HG02981 (cell line): ENCODE measurements at regions not wholly inside any gene's neighbourhood (a gene's known extent, or its start where the extent isn't known, plus 50 kb on each side); places are given as distances from the start of the nearest gene placed in this dataset.

Source experiments
- ATAC-seq: cut with Tn5 transposase; IDR thresholded peaks from one replicate; pipeline ENCODE4 v1.9.1; 2021; ENCODE audit warnings: mild to moderate bottlenecking, moderate library complexity; ENCODE audit not compliant: unreplicated experiment

DNA sequence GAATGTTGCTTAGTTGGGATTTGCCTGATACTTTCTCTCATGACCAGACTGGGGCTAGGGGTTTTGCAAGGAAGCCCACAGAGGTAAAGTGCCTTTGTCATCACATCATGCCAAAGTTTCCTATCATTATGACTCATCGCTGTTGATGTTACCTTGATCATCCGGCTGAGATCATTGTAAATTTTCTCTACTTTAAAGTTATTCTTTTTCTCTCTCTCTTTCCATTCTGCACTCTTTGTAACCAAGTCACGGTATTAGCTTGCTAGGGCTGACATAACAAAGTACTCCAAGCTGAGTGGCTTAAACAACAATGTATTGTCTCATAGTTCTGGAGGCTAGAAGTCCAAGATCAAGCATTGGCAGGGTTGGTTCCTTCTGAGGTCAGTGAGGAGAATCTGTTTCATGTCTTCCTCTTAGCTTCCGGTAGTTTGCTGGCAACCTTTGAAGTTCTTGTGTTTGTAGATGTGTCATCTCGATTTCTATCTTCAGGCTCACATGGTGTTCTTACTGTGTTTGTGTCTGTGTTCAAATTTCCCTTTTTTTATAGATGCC lies 113.0 kb downstream of the DTHD1 start:
- ATAC-seq = no peak

DNA sequence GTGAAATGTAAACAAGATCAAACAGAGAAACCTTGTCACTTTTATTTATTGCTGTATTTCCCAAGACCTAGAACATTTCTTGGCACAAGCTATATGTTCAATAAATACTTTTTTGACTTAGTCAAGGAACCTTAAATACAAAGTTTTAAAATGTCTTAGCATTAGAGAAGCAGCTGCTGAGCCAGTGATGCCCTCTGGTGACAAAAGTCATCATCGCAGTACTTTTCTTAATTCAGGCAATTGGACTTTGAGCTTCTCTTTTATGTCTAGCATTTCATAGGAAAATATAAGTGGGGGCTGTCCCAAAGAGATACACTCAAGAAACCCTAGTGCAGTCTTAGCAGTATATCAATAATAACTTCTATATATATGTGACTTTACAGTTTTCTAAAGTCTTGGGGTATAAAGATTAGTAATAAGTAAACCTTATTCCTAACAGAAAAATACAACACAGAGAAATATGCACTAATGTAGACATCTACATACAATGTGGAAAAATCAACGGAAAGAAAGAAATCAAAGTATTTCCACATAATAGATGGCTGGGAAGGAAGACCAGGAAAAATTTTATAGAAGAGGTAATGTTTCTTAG lies 118.4 kb downstream of the DTHD1 start:
- ATAC-seq = no peak

GRCh38 chr4:36402008-36402758 lies 120.8 kb downstream of the DTHD1 start:
- ATAC-seq = no peak

GRCh38 chr4:36411338-36411737 lies 129.9 kb downstream of the DTHD1 start:
- ATAC-seq = no peak

DNA sequence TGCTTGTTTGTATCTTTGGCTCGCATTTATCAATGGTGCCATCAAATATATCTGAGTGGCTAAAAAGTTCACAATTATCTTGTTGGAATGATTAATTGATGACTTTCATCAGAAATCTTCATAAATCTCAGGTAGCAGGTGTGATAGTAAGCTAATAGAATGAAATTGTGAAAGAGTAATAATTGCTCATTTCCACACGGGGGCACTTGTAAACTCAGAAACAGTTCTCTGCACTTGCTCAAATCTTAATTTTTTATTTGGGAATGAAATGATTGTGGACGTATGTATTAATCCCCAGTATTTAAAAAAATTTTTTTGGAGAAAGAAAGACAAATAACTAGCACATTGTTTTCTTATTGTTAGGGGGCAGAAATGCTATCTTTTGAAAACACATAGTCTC lies 132.8 kb downstream of the DTHD1 start:
- ATAC-seq = no peak

DNA sequence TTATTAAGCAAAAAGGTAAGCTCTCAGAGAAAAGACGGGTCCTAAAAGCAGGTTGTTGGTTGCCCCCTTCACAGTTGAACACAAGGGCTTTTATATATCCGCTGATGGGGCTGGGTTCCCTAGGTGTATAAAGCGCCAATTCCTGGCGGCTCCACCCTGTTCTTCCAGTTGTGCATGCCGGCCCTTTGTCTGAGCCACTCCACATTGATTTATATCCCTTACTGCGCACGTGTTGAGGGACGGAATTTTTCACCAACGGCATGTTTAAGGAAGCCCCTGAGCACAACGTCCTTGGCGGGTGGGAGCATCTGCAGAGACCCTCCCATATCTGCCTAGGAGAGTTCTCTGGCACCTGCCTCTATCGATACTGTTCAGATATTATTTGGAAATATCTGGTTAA lies 135.7 kb downstream of the DTHD1 start:
- ATAC-seq = no peak

DNA sequence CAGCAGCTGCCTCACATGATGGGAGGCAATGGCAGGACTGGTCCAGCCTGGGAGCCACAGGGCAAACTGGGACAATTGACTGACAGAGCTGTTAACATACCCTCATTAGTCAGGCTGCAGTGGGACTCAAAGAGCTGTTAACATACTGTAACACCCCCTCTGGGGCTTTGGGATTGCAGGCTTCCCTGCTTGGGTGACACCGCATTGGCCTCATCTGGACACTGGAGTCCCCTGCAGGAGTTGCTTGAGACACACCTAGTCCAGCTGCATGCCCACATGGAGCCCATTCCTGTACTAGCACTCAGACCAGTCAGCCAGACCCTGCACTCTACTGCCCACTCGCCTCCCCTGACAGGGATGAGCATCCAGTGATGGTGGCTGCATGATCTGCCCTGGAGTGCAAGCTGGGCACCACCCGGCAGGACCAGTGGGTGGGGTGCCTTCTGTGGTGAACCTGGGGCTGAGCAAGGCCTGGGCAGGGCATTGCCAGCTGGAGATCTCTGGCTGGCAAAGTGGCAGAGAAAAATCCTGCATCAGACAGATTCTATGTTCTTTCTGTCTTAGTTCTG lies 138.8 kb downstream of the DTHD1 start:
- ATAC-seq = no peak

GRCh38 chr4:36422607-36423006 lies 141.2 kb downstream of the DTHD1 start:
- ATAC-seq = no peak

DNA sequence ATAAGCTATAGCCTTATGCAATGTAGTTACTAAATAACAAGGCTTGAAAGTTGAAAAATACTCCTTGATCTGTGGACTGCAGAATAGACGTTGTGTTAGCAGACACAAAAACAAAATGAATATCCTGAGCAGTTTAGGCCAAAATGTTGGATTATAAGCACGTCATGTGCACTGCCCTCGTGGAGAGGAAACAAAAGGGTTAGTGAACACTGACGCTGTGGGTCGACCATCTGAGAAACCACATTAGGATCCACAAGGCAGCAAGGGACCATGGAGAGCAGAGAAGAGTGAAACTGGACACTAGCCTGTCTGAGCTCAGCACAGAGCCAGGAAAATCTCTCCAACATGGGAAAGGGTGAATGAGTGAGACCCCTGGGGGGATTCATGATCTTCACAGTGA lies 145.3 kb downstream of the DTHD1 start:
- no peak for ATAC-seq

DNA sequence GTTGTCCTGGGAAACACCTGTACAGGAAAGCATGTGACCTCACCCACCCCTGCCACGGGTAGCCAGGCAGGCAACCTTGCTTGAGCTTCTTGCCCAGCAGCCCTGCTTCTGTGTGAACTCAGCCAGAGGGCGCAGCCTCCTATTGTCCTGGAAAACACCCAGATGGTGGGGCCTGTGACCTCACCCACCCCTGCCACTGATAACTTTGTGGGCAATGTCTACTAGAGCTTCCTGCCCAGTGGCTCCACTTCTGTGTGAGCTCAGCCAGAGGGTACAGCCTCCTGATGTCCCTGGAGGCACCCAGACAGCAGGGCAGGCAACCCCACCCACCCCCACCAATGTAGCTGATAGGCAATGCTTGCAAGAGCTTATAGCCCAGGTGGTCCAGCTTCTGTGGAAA lies 146.3 kb downstream of the DTHD1 start:
- ATAC-seq = no peak

DNA sequence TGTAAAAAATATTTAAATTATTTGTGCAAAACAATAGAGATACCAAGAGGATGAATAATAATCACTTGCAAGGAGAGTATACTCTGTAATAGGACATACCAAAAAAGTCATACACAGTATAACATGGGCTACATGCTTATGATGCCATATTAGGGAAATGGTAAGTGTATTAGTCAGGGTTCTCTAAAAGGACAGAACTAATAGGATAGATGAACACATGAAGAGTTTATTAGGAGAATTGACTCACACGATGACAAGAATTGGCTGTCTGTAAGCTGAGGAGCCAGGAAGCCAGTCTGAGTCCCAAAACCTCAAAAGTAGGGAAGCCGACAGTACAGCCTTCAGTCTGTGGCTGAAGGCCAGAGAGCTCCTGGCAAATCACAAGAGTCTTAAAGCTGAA lies 151.2 kb downstream of the DTHD1 start:
- no peak for ATAC-seq

DNA sequence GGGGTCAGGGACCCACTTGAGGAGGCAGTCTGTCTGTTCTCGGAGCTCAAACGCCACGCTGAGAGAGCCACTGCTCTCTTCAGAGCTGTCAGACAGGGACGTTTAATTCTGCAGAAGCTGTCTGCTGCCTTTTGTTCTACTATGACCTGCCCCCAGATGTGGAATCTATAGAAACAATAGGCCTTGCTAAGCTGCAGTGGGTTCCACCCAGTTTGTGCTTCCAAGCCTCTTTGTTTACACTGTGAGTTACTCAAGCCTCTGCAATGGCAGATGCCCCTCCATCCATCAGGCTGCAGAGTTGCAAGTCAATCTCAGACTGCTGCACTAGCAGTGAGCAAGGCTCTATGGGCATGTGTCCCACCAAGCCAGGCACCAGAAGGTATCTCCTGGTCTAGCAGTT lies 158.1 kb downstream of the DTHD1 start:
- ATAC-seq = no peak

- ATAC-seq = no peak
Measured at GRCh38 chr4:36445480-36445879, 164.1 kb downstream of the DTHD1 start.

DNA sequence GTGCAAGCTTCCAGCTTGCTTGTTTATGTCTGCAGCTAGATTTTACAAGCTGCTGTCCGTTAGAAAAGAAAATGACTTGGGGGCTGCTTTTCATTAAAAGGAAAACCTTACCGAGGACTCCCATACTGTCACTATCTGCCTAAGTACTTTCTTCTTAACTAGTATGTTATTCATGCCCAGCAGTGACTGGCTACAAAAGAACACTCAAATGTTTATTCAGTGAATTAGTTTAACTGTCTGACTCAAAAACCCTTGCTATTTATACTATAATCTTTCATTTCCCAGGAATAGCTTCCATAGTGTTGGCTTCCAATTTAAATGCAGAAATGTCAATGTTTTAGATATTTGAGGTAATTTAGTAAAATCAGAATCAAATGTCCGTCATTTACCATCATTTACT lies 164.9 kb downstream of the DTHD1 start:
- no peak for ATAC-seq

DNA sequence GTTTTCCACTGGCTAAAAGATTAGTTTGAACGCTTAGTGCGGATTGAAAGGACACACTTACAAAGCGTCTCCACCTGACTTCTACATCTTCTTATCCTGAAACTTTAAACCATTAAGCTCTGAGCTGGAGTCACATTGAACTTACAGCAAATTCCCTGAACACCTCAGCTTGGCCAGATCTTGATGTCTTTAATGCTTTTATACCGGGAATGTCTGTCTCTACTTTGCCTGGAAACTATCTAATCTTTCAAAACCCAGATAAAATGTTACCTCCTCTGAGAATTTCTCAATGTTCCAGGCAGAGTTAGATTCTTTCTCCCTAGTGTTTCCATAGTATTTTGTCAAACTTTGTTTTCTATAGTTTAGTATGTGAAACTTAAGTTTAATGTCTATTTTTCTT lies 179.9 kb downstream of the DTHD1 start:
- ATAC-seq = no peak

- no peak for ATAC-seq
Measured at GRCh38 chr4:36467670-36468069, 186.3 kb downstream of the DTHD1 start.

- ATAC-seq = no peak
Measured at GRCh38 chr4:36471903-36472302, 190.5 kb downstream of the DTHD1 start.

DNA sequence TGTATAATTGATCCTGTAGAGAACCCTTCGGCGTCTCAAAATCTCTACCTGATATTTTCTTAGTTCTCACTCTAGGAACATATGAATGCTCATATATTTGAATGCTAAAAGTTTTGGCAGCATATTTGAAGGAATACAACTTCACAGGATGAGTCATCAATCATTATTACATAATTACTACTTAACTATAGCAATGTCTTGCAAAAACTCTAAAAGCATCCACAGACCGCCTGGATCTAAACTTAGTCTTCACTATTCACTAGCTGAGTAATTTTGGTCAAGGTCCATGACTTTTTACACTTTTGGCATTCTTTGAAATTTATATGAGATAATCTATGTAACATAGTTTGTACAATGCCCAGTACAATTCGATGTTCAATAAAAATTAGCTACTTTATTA lies 194.7 kb downstream of the DTHD1 start:
- no peak for ATAC-seq

DNA sequence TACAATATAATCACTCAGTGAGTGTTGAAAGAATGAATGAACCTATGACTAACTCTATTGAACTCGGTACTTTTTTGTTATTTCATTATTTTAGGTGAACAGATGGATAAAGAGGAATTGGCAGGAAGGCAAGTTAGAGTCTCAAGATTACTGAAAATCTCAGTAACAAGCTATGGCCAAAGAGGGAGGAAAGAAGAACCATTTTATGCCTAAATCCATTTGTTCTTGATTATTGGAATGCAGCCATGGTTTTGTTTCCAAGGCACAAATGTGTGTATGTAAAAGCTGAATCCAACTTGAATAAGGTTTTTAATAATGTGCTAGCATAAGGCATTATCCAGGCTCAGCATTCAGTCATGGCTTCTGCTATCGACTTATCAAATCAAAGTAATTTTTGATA lies 196.4 kb downstream of the DTHD1 start:
- ATAC-seq = no peak

DNA sequence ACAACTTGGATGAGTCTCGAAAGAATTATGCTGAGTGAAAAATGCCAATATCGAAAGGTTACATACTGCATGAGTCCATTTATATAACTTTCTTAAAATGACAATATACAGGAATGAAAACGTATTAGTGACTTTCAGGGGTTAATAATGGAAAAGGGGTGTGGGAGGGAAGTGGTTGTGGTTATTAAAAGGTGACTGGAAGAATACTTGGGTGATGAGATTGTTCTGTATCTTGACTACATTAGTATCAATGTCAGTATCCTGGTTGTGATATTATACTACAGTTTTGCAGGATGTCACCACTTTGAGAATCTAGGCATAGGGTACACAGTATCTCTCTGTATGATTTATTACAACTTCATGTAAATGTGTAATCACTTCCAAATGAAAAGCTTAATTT lies 204.5 kb downstream of the DTHD1 start:
- no peak for ATAC-seq

DNA sequence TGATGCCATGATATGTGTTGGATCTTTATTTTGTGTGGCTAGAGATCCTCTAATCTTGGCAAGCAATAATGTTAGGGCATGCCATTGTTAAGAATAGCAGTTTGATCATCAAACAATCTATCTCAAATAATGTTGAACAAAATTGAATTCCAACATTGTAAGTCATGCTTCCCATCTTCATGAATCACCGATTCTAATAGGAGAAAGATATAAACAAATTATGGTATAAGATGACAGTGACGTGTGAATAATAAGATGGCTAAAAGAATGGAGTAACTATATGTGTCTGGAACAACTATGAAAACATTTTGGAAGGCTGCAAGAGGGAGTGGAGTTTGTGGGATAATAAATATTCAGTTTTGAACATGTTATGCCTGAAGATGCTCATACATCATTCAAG lies 208.4 kb downstream of the DTHD1 start:
- ATAC-seq = no peak

GRCh38 chr4:36492041-36492440 lies 210.6 kb downstream of the DTHD1 start:
- no peak for ATAC-seq
